HepG2 (cell line): ENCODE measurements at regions not wholly inside any gene's neighbourhood (a gene's known extent, or its start where the extent isn't known, plus 50 kb on each side); places are given as distances from the start of the nearest gene placed in this dataset.

Experiments used
- ATAC-seq: fragments of 200-7000 bp; cut with Tn5 transposase; 3 replicates; pipeline ENCODE4 v1.9.1; 2020; ENCODE audit warnings: mild to moderate bottlenecking, moderate library complexity
- BruUV-seq: library from RNA; stranded (reverse); fragments of 400-500 nt; replicated peaks from 2 replicates; lab custom pipeline; 2021; lab: Mats Ljungman, UMichigan
- CTCF ChIA-PET: fragments of 300-600 bp; formaldehyde crosslinking; extraction: SDS; loops from one replicate; lab custom pipeline; 2021; ENCODE audit warnings: low total read pairs, inconsistent platforms, low intra/inter-chr PET ratio; lab: Yijun Ruan, JAX
- POLR2A ChIA-PET: fragments of 350-600 bp; sonication (Branson Sonifier 250); formaldehyde crosslinking; loops from one replicate; lab custom pipeline; 2020; ENCODE audit warnings: antibody characterized with exemption, inconsistent platforms; lab: Yijun Ruan, JAX
- DNase-seq: peaks from one replicate; pipeline ENCODE4 v3.0.0-alpha.2; 2015; ENCODE audit warnings: low spot score
- FAIRE-seq: peaks from 3 replicates; lab custom pipeline; 2011; peaks lifted over from hg19 to GRCh38; lab: Jason Lieb, UNC
- H2AFZ ChIP-seq: one replicate; pipeline ENCODE4 v1.6.1; 2011; ENCODE audit warnings: low read length, inconsistent platforms
- H3K27ac ChIP-seq: fragments of 300-600 bp; 3 replicates; pipeline ENCODE4 v1.8.0; 2011; ENCODE audit warnings: mixed run types, mild to moderate bottlenecking, mixed read lengths, low read length, inconsistent platforms; ENCODE audit not compliant: insufficient read depth; ENCODE audit errors: extremely low read length
- H3K27me3 ChIP-seq, 2 experiments: fragments of 200-600 bp in 1 of 2; 2 replicates in 1 of 2; 3 replicates in 1 of 2; pipeline versions ENCODE4 v1.6.0 to v1.8.0; 2011; ENCODE audit warnings: low read length in 2 of 2, mild to moderate bottlenecking in 2 of 2, moderate library complexity in 2 of 2, inconsistent platforms in 1 of 2; ENCODE audit not compliant: insufficient read depth in 2 of 2, control insufficient read depth in 1 of 2
- H3K36me3 ChIP-seq, 2 experiments: fragments of 200-600 bp in 1 of 2; replicated peaks in 1 of 2; 2 replicates in 1 of 2; 3 replicates in 1 of 2; pipeline versions ENCODE4 v1.5.1 to v1.8.0; 2011; ENCODE audit warnings: low read length in 2 of 2, inconsistent platforms in 1 of 2; ENCODE audit not compliant: insufficient read depth in 2 of 2, control insufficient read depth in 1 of 2
- H3K4me1 ChIP-seq: 2 replicates; pipeline ENCODE4 v1.5.1; 2012; ENCODE audit warnings: low read length, inconsistent platforms; ENCODE audit not compliant: insufficient read depth
- H3K4me2 ChIP-seq: 2 replicates; pipeline ENCODE4 v1.6.0; 2011; ENCODE audit warnings: low read depth, low read length, inconsistent platforms
- H3K4me3 ChIP-seq, 3 experiments: fragments of 200-600 bp in 1 of 3; sonication (generic), shearing (Covaris generic) in 1 of 3; replicated peaks in 1 of 3; 2 replicates each; pipeline ENCODE4 v1.5.1; 2011 to 2016; ENCODE audit warnings: low read length in 3 of 3, inconsistent platforms in 2 of 3, low read depth in 2 of 3, mild to moderate bottlenecking in 2 of 3, control low read depth in 1 of 3, mixed read lengths in 1 of 3; ENCODE audit not compliant: insufficient read depth in 1 of 3
- H3K79me2 ChIP-seq: one replicate; pipeline ENCODE4 v1.6.1; 2011; ENCODE audit warnings: low read length, inconsistent platforms; ENCODE audit not compliant: insufficient read depth
- H3K9ac ChIP-seq: 2 replicates; pipeline ENCODE4 v1.6.0; 2011; ENCODE audit warnings: mild to moderate bottlenecking, low read depth, low read length, inconsistent platforms; ENCODE audit not compliant: insufficient read depth
- H3K9me3 ChIP-seq: 2 replicates; pipeline ENCODE4 v1.5.1; 2012; ENCODE audit warnings: mild to moderate bottlenecking, low read length
- H4K20me1 ChIP-seq: 2 replicates; pipeline ENCODE4 v1.6.0; 2011; ENCODE audit warnings: inconsistent platforms, mild to moderate bottlenecking, low read length, moderate library complexity; ENCODE audit not compliant: insufficient read depth
- FLYWCH1 ChIP-seq: sonication (generic); formaldehyde crosslinking; IDR thresholded peaks from 2 replicates; pipeline ENCODE4 v1.8.1; 2023; ENCODE audit warnings: mild to moderate bottlenecking, missing genetic modification reagents
- HNRNPH1 ChIP-seq: fragments of 200-400 bp; formaldehyde crosslinking; optimal IDR thresholded peaks from 2 replicates; pipeline ENCODE3; 2017; ENCODE audit warnings: mild to moderate bottlenecking, low read depth, low read length
- KLF16 ChIP-seq, 2 experiments: sonication (generic) in 1 of 2; formaldehyde crosslinking in 1 of 2; IDR thresholded peaks; 2 replicates each; pipeline versions ENCODE4 v1.6.1 to v1.8.0; 2016 to 2023; ENCODE audit warnings: missing genetic modification reagents in 2 of 2, missing compliant biosample characterization in 1 of 2
- MAFF ChIP-seq: IDR thresholded peaks from 2 replicates; pipeline ENCODE4 v1.6.1; 2011; ENCODE audit warnings: low read depth, low read length, improper control_type of control experiment
- MAFK ChIP-seq, 2 experiments: IDR thresholded peaks in 1 of 2; conservative IDR thresholded peaks in 1 of 2; 2 replicates each; pipeline ENCODE4 v1.6.1; 2011; ENCODE audit warnings: improper control_type of control experiment in 2 of 2, low read length in 2 of 2
- SNRNP70 ChIP-seq: fragments of 200-400 bp; formaldehyde crosslinking; IDR thresholded peaks from 2 replicates; pipeline ENCODE4 v1.6.1; 2017; ENCODE audit warnings: mild to moderate bottlenecking, low read depth, low read length, moderate library complexity
- ZEB1 ChIP-seq: IDR thresholded peaks from 2 replicates; pipeline ENCODE4 v1.6.1; 2012; ENCODE audit warnings: mild to moderate bottlenecking, low read depth, inconsistent platforms; ENCODE audit not compliant: insufficient replicate concordance
- ZNF143 ChIP-seq: sonication (generic); formaldehyde crosslinking; IDR thresholded peaks from 2 replicates; pipeline ENCODE4 v1.4.0; 2020; ENCODE audit warnings: missing genetic modification reagents
- ZNF253 ChIP-seq: sonication (generic); formaldehyde crosslinking; IDR thresholded peaks from 2 replicates; pipeline ENCODE4 v1.8.0; 2022; ENCODE audit warnings: mild to moderate bottlenecking, missing genetic modification reagents, borderline replicate concordance
- ZNF354B ChIP-seq: sonication (generic); formaldehyde crosslinking; IDR thresholded peaks from 2 replicates; pipeline ENCODE4 v1.8.0; 2022; ENCODE audit warnings: mild to moderate bottlenecking, missing genetic modification reagents
- ZNF543 ChIP-seq: sonication (generic); formaldehyde crosslinking; IDR thresholded peaks from 2 replicates; pipeline ENCODE4 v1.4.0; 2020; ENCODE audit warnings: mild to moderate bottlenecking, missing genetic modification reagents
- WGBS: methylation state at CpG from one replicate; pipeline ENCODE4 v1.1.6; 2017; ENCODE audit warnings: low lambda C conversion rate; 5-methylcytosine and 5-hydroxymethylcytosine counted together
- in situ Hi-C: cut with HindIII; loops from 2 replicates; pipeline ENCODE4 v1.10.0; 2017; ENCODE audit warnings: low pct_unique_long_range_greater_than_20kb; ENCODE audit not compliant: extremely low pct_ligation_motif_present
- intact Hi-C: fragments of 100-400 bp; cut with micrococcal nuclease; formaldehyde crosslinking; loops from one replicate; pipeline ENCODE4 v1.10.0; 2022; ENCODE audit not compliant: unreplicated experiment
- TF ChIP-seq, protein P1 (sequence below): sonication (generic); formaldehyde crosslinking; IDR thresholded peaks from 2 replicates; pipeline ENCODE4 v1.5.1; 2020; ENCODE audit warnings: missing genetic modification reagents, mild to moderate bottlenecking, borderline replicate concordance
- TF ChIP-seq, protein P2 (sequence below): sonication (generic); formaldehyde crosslinking; IDR thresholded peaks from 2 replicates; pipeline ENCODE4 v1.5.0; 2020; ENCODE audit warnings: missing genetic modification reagents, mild to moderate bottlenecking, borderline replicate concordance
- TF ChIP-seq, protein P3 (sequence below): sonication (generic); formaldehyde crosslinking; IDR thresholded peaks from 2 replicates; pipeline ENCODE4 v1.4.0; 2020; ENCODE audit warnings: missing genetic modification reagents

DNA sequence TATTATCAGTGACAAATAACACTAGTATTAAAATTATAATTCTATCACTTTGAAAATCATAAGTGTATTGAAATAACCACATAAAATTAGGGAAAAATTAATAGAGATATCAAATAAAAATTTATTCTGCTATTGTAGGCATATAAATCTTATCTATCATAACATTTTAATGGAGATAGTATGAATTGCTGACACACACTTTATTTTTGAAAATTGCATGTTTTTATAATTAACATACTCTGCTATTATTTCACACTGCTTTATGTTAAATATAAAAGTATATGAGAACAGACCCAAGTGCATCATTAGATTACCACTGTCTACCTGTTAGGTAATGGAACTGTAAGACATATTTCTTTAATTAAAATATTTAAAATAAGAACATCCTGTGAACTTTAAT, 2150.2 kb downstream of the ARAP2 start:
- CTCF ChIA-PET, result no interaction called here
- in situ Hi-C loops (no loop called here), intact Hi-C loops (no loop called here)
- BruUV-seq, result no TSS peak
- no peak for DNase-seq
- no peak overlapping the region for H3K9ac ChIP-seq
- no peak overlapping the region for H3K4me2 ChIP-seq
- H3K4me3 ChIP-seq, result no peak overlapping the region
- POLR2A ChIA-PET, result no interaction called here
- H3K79me2 ChIP-seq, result no peaks in the 10 kb centered on the region
- H3K27me3 ChIP-seq, result no peaks in the 10 kb centered on the region
- no peaks in the 10 kb centered on the region for H4K20me1 ChIP-seq
- H3K36me3 ChIP-seq, result no peaks in the 10 kb centered on the region
- TF ChIP-seq MAFK (conservative IDR thresholded peaks at IDR 0.05 in 1 of 2, IDR thresholded peaks at IDR 0.05 in 1 of 2; ENCODE audit: low read length in 2 of 2) (peak in 1 of 2 experiments; percentile 77; a peak in 2 of 4 replicates), KLF16 (CRISPR knock-in tag; IDR thresholded peaks at IDR 0.05) (no peak), MAFF (peak; percentile 46; the same call in 1 of the 2 replicates)
- no peaks in the 10 kb centered on the region for H3K9me3 ChIP-seq
- H2AFZ ChIP-seq, result no peak overlapping the region
- FAIRE-seq, result no peak
- H3K27ac ChIP-seq, result no peak overlapping the region
- no peak for ATAC-seq
- H3K4me1 ChIP-seq, result no peaks in the 10 kb centered on the region

DNA sequence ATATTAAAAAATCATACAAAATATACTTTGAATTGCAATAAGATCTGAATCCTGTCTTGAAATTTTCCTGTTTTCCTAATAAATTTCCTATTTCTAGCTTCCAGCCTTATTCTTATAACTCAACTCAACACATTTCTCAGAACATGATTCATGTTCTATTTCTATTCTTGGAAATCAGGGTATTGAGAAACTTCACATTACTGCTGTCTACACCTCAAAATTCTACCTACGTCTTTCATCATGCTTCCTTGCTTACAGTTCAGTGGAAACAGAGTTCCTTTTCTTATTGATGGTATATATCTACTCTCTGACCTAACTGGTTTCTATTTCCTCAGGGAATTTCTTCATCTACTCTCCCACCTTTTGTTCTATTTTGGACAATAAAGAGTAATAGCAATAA, 2139.0 kb downstream of the ARAP2 start:
- no TSS peak for BruUV-seq
- in situ Hi-C loops, result no loop called here
- intact Hi-C loops, result no loop called here
- Histone ChIP-seq H3K4me1 (no peaks in the 10 kb centered on the region), H2AFZ (no peak overlapping the region), H3K9ac (no peak overlapping the region), H3K4me2 (no peak overlapping the region), H3K27me3 (no peaks in the 10 kb centered on the region), H3K4me3 (no peak overlapping the region), H4K20me1 (no peaks in the 10 kb centered on the region), H3K27ac (no peak overlapping the region), H3K36me3 (no peaks in the 10 kb centered on the region), H3K9me3 (no peaks in the 10 kb centered on the region), H3K79me2 (no peaks in the 10 kb centered on the region)
- DNase-seq (no peak), ATAC-seq (no peak), FAIRE-seq (no peak)
- 0% methylated on average over 1 of the region's 1 CpG for WGBS
- POLR2A ChIA-PET, result no interaction called here
- CTCF ChIA-PET, result no interaction called here
- no peak for TF ChIP-seq HNRNPH1
- TF ChIP-seq SNRNP70, result no peak
- TF ChIP-seq ZNF543 (CRISPR knock-in tag), result no peak
- TF ChIP-seq, protein P1, sequence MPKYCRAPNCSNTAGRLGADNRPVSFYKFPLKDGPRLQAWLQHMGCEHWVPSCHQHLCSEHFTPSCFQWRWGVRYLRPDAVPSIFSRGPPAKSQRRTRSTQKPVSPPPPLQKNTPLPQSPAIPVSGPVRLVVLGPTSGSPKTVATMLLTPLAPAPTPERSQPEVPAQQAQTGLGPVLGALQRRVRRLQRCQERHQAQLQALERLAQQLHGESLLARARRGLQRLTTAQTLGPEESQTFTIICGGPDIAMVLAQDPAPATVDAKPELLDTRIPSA (CRISPR knock-in tag), result no peak
- TF ChIP-seq, protein P2, sequence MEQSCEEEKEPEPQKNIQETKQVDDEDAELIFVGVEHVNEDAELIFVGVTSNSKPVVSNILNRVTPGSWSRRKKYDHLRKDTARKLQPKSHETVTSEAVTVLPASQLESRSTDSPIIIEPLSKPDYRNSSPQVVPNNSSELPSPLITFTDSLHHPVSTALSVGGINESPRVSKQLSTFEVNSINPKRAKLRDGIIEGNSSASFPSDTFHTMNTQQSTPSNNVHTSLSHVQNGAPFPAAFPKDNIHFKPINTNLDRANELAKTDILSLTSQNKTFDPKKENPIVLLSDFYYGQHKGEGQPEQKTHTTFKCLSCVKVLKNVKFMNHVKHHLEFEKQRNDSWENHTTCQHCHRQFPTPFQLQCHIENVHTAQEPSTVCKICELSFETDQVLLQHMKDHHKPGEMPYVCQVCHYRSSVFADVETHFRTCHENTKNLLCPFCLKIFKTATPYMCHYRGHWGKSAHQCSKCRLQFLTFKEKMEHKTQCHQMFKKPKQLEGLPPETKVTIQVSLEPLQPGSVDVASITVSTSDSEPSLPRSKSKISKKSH, result no peak
- TF ChIP-seq ZEB1, result no peak
- TF ChIP-seq FLYWCH1 (CRISPR knock-in tag), result no peak
- TF ChIP-seq ZNF253 (CRISPR knock-in tag), result no peak
- TF ChIP-seq KLF16 (CRISPR knock-in tag; IDR thresholded peaks at IDR 0.05), result no peak
- TF ChIP-seq ZNF143 (CRISPR knock-in tag), result no peak
- no peak for TF ChIP-seq ZNF354B (CRISPR knock-in tag)
- TF ChIP-seq, protein P3, sequence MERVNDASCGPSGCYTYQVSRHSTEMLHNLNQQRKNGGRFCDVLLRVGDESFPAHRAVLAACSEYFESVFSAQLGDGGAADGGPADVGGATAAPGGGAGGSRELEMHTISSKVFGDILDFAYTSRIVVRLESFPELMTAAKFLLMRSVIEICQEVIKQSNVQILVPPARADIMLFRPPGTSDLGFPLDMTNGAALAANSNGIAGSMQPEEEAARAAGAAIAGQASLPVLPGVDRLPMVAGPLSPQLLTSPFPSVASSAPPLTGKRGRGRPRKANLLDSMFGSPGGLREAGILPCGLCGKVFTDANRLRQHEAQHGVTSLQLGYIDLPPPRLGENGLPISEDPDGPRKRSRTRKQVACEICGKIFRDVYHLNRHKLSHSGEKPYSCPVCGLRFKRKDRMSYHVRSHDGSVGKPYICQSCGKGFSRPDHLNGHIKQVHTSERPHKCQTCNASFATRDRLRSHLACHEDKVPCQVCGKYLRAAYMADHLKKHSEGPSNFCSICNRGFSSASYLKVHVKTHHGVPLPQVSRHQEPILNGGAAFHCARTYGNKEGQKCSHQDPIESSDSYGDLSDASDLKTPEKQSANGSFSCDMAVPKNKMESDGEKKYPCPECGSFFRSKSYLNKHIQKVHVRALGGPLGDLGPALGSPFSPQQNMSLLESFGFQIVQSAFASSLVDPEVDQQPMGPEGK (CRISPR knock-in tag), result no peak
- TF ChIP-seq, all 625 proteins: peak for 0
